Peyer's patch (tissue), 4 donors: ENCODE measurements at regions not wholly inside any gene's neighbourhood (a gene's known extent, or its start where the extent isn't known, plus 50 kb on each side); places are given as distances from the start of the nearest gene placed in this dataset.

Experiments used
- CTCF ChIP-seq, 6 experiments: fragments of 450-650 bp in 4 of 6; fragments of 200-600 bp in 2 of 6; sonication (generic) in 1 of 6; IDR thresholded peaks; one replicate each; pipeline ENCODE4 v1.5.1; 2017 to 2019; ENCODE audit warnings: antibody characterized with exemption in 6 of 6, mild to moderate bottlenecking in 3 of 6, moderate library complexity in 1 of 6
- POLR2A ChIP-seq, 2 donors: fragments of 450-650 bp; IDR thresholded peaks; one replicate each; pipeline ENCODE4 v1.5.1; 2017; ENCODE audit warnings: antibody characterized with exemption in 2 of 2, mild to moderate bottlenecking in 2 of 2, moderate library complexity in 2 of 2

GRCh38 chr2:2748399-2749205 lies 417.5 kb upstream of the MYT1L start:
- TF ChIP-seq CTCF (IDR thresholded peaks at IDR 0.05) (no peak), POLR2A (IDR thresholded peaks at IDR 0.05) (no peak)
